GM23338 (cell line): ENCODE measurements at regions not wholly inside any gene's neighbourhood (a gene's known extent, or its start where the extent isn't known, plus 50 kb on each side); places are given as distances from the start of the nearest gene placed in this dataset.

Experiments used
- EZH2 ChIP-seq: fragments of 200-600 bp; sonication (generic); IDR thresholded peaks from one replicate; pipeline ENCODE4 v1.8.0; 2017; ENCODE audit warnings: antibody characterized with exemption, mild to moderate bottlenecking, low read depth; ENCODE audit not compliant: unreplicated experiment
- EZH2phosphoT487 ChIP-seq: fragments of 200-600 bp; sonication (generic); IDR thresholded peaks from one replicate; pipeline ENCODE4 v1.8.1; 2018; ENCODE audit warnings: antibody characterized with exemption; ENCODE audit not compliant: unreplicated experiment
- POLR2AphosphoS5 ChIP-seq: IDR thresholded peaks from 2 replicates; pipeline ENCODE4 v1.6.1; 2016; ENCODE audit warnings: antibody characterized with exemption, low read depth
- TF ChIP-seq, protein P1 (sequence below), 2 experiments: fragments of 200-600 bp in 1 of 2; sonication (generic) in 1 of 2; conservative IDR thresholded peaks; 2 replicates each; pipeline versions ENCODE4 v1.5.1 to v1.6.1; 2016 to 2017; ENCODE audit warnings: antibody characterized with exemption in 2 of 2, low read depth in 2 of 2, mild to moderate bottlenecking in 2 of 2, moderate library complexity in 1 of 2

DNA sequence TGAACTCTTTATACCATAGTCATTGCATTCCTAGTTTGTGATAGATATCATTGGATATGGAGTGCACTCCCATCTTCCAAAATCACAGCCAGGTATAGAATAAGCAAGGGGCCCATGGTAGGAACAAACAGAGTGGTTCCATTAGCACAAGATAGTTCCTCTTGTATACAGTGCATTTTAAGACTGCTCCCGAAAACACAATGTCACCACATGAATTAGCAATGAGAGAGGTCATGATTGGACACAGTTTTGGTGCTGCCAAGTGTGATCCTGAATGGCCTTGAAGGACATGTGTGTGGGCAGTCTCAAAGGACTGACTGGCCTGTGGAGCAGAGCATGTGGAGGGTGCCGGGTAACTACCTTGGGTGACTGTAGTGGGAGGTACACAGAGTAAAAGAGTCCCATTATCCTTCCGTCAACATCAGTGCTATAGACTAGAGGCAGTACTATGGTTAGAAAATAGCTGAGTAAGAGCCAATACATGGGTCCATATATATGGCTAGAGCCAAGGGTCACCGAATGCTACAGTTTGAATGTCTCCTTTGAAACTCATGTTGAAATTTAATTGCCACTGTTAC is 549.9 kb downstream of the DSC3 start:
- TF ChIP-seq EZH2phosphoT487, result no peak
- no peak for TF ChIP-seq POLR2AphosphoS5
- TF ChIP-seq, protein P1, sequence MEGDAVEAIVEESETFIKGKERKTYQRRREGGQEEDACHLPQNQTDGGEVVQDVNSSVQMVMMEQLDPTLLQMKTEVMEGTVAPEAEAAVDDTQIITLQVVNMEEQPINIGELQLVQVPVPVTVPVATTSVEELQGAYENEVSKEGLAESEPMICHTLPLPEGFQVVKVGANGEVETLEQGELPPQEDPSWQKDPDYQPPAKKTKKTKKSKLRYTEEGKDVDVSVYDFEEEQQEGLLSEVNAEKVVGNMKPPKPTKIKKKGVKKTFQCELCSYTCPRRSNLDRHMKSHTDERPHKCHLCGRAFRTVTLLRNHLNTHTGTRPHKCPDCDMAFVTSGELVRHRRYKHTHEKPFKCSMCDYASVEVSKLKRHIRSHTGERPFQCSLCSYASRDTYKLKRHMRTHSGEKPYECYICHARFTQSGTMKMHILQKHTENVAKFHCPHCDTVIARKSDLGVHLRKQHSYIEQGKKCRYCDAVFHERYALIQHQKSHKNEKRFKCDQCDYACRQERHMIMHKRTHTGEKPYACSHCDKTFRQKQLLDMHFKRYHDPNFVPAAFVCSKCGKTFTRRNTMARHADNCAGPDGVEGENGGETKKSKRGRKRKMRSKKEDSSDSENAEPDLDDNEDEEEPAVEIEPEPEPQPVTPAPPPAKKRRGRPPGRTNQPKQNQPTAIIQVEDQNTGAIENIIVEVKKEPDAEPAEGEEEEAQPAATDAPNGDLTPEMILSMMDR (conservative IDR thresholded peaks at IDR 0.05; ENCODE audit: low read depth in 2 of 2), result no peak
- no peak for TF ChIP-seq EZH2
